ENCODE measurements at regions not wholly inside any gene's neighbourhood (a gene's known extent, or its start where the extent isn't known, plus 50 kb on each side); places are given as distances from the start of the nearest gene placed in this dataset.
"Not testable (repeated sequence)": the region's sequence is repeated elsewhere in the genome, so short reads cannot be mapped to it uniquely, and the experiment has no call there.

- TF ChIP-seq CTCF (IDR thresholded peaks at IDR 0.05; ENCODE audit: borderline replicate concordance, extremely low read depth, low read length, poor library complexity, severe bottlenecking); EZH2 (IDR thresholded peaks at IDR 0.05; ENCODE audit: borderline replicate concordance, low read depth, low read length, severe bottlenecking): not testable (repeated sequence)
Measured at GRCh38 chr12:63434384-63434783, 233.9 kb downstream of the DPY19L2 start.

Data from DND-41 (cell line).